Mucosa of rectum (tissue), 2 donors: ENCODE measurements at regions not wholly inside any gene's neighbourhood (a gene's known extent, or its start where the extent isn't known, plus 50 kb on each side); places are given as distances from the start of the nearest gene placed in this dataset.

ENCODE experiments used
- H3K27ac ChIP-seq, 2 donors: one replicate each; pipeline ENCODE4 v1.7.0; 2013; ENCODE audit warnings: inconsistent platforms in 2 of 2, low read depth in 2 of 2, low read length in 2 of 2
- H3K27me3 ChIP-seq, 2 donors: one replicate each; pipeline ENCODE4 v1.7.0; 2013; ENCODE audit warnings: low read length in 2 of 2; ENCODE audit not compliant: control insufficient read depth in 2 of 2, insufficient read depth in 2 of 2
- H3K36me3 ChIP-seq, 2 donors: one replicate each; pipeline ENCODE4 v1.7.0; 2013; ENCODE audit warnings: low read length in 2 of 2; ENCODE audit not compliant: control insufficient read depth in 2 of 2, insufficient read depth in 2 of 2
- H3K4me1 ChIP-seq, 2 donors: one replicate each; pipeline ENCODE4 v1.7.0; 2013; ENCODE audit warnings: low read length in 2 of 2, mild to moderate bottlenecking in 1 of 2; ENCODE audit not compliant: control insufficient read depth in 2 of 2, insufficient read depth in 2 of 2
- H3K4me3 ChIP-seq, 2 donors: one replicate each; pipeline ENCODE4 v1.7.0; 2013; ENCODE audit warnings: low read length in 2 of 2
- H3K9ac ChIP-seq, 2 donors: one replicate each; pipeline ENCODE4 v1.7.0; 2013; ENCODE audit warnings: low read length in 2 of 2, low read depth in 1 of 2, mild to moderate bottlenecking in 1 of 2
- H3K9me3 ChIP-seq, 2 donors: one replicate each; pipeline ENCODE4 v1.7.0; 2013; ENCODE audit warnings: low read length in 2 of 2; ENCODE audit not compliant: control insufficient read depth in 2 of 2
- donor health status: healthy.
- donor health status: Normal muscosa, but diverticular disease.

GRCh38 chr10:78933828-78934531 is 134.8 kb upstream of the ZMIZ1 start:
- no peak overlapping the region for H3K4me3 ChIP-seq
- H3K9ac ChIP-seq = no peak overlapping the region
- no peaks in the 10 kb centered on the region for H3K36me3 ChIP-seq
- H3K4me1 ChIP-seq = no peaks in the 10 kb centered on the region
- no peaks in the 10 kb centered on the region for H3K9me3 ChIP-seq
- no peaks in the 10 kb centered on the region for H3K27me3 ChIP-seq
- no peak overlapping the region for H3K27ac ChIP-seq

- H3K9ac ChIP-seq = no peak overlapping the region
- no peak overlapping the region for H3K4me3 ChIP-seq
- no peaks in the 10 kb centered on the region for H3K27me3 ChIP-seq
- no peaks in the 10 kb centered on the region for H3K4me1 ChIP-seq
- no peak overlapping the region for H3K27ac ChIP-seq
- no peaks in the 10 kb centered on the region for H3K9me3 ChIP-seq
- H3K36me3 ChIP-seq = no peaks in the 10 kb centered on the region
Observed at GRCh38 chr10:78934532-78934898, 134.3 kb upstream of the ZMIZ1 start.

GRCh38 chr10:78934994-78935602 is 133.7 kb upstream of the ZMIZ1 start:
- H3K9me3 ChIP-seq = no peaks in the 10 kb centered on the region
- no peaks in the 10 kb centered on the region for H3K27me3 ChIP-seq
- H3K9ac ChIP-seq = no peak overlapping the region
- no peak overlapping the region for H3K4me3 ChIP-seq
- H3K36me3 ChIP-seq = no peaks in the 10 kb centered on the region
- H3K4me1 ChIP-seq = no peaks in the 10 kb centered on the region
- H3K27ac ChIP-seq = no peak overlapping the region

- no peak overlapping the region for H3K9ac ChIP-seq
- H3K36me3 ChIP-seq = no peaks in the 10 kb centered on the region
- peak overlapping the region; percentile 24 to 61 for H3K27ac ChIP-seq
- H3K9me3 ChIP-seq = no peaks in the 10 kb centered on the region
- no peaks in the 10 kb centered on the region for H3K27me3 ChIP-seq
- H3K4me3 ChIP-seq = no peak overlapping the region
- H3K4me1 ChIP-seq = no peaks in the 10 kb centered on the region
Observed at GRCh38 chr10:78935697-78936407, 132.9 kb upstream of the ZMIZ1 start.

GRCh38 chr10:78936412-78937342 is 132.1 kb upstream of the ZMIZ1 start:
- no peaks in the 10 kb centered on the region for H3K9me3 ChIP-seq
- no peaks in the 10 kb centered on the region for H3K36me3 ChIP-seq
- peak overlapping the region in 1 of 2 donors; percentile 31 for H3K9ac ChIP-seq
- H3K27ac ChIP-seq = peak overlapping the region; percentile 61 to 63
- H3K27me3 ChIP-seq = no peaks in the 10 kb centered on the region
- H3K4me3 ChIP-seq = no peak overlapping the region
- no peaks in the 10 kb centered on the region for H3K4me1 ChIP-seq

GRCh38 chr10:78937393-78937792 is 131.4 kb upstream of the ZMIZ1 start:
- Histone ChIP-seq H3K9me3 (no peaks in the 10 kb centered on the region), H3K4me1 (no peaks in the 10 kb centered on the region), H3K9ac (peak overlapping the region in 1 of 2 donors; percentile 31), H3K27ac (peak overlapping the region; percentile 61 to 63), H3K4me3 (no peak overlapping the region), H3K27me3 (no peaks in the 10 kb centered on the region), H3K36me3 (no peaks in the 10 kb centered on the region)

GRCh38 chr10:78937800-78938694 is 130.7 kb upstream of the ZMIZ1 start:
- Histone ChIP-seq H3K9me3 (no peaks in the 10 kb centered on the region), H3K27me3 (no peaks in the 10 kb centered on the region), H3K9ac (peak overlapping the region in 1 of 2 donors; percentile 31), H3K36me3 (no peaks in the 10 kb centered on the region), H3K4me1 (no peaks in the 10 kb centered on the region), H3K4me3 (no peak overlapping the region), H3K27ac (peak overlapping the region in 1 of 2 donors; percentile 61)

- Histone ChIP-seq H3K4me1 (no peaks in the 10 kb centered on the region), H3K36me3 (no peaks in the 10 kb centered on the region), H3K9ac (no peak overlapping the region), H3K9me3 (no peaks in the 10 kb centered on the region), H3K4me3 (no peak overlapping the region), H3K27me3 (no peaks in the 10 kb centered on the region), H3K27ac (no peak overlapping the region)
Observed at GRCh38 chr10:78938695-78939672, 129.8 kb upstream of the ZMIZ1 start.
